ENCODE measurements at regions not wholly inside any gene's neighbourhood (a gene's known extent, or its start where the extent isn't known, plus 50 kb on each side); places are given as distances from the start of the nearest gene placed in this dataset.
"Not testable (repeated sequence)": the region's sequence is repeated elsewhere in the genome, so short reads cannot be mapped to it uniquely, and the experiment has no call there.

DNA sequence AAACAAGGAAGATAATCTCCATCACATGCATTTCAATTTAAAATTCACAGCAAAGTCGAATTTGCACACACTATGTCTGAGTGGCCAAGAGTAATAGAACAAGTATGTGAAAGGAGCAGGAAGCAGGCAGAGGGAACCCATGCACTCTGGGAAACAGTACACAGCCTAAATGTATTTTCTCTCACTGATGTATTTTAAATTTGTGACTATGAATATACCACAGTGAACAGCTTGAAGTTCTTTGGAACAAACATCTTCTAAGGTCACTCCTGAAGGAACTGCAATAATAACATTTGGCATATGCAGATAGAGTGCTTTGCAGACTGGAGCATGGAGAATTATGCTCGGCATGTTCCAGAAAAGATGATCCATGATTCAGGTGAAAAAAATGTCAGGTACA, 223.1 kb upstream of the PKN2 start:
- DNase-seq (ENCODE audit: low read depth) = no peak

DNA sequence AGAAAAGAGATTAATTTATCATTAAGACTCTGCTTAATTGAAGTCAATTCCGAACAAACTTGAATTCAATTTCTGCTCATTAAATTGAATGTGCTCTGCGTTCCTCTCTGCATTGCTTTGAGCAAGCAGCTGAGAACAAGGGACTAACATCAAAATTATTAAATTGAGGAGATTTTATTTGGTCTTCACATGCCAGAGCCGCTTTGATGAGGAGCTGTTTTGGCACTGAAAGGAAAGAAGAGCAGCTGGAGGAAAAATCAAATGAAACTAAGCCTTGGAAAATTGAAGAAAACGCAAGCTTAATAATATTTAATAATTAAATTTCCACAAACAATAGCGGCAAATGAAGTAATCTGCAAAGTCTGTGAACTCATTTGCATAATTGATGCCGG, 222.0 kb upstream of the PKN2 start:
- DNase-seq (ENCODE audit: low read depth) = no peak

DNA sequence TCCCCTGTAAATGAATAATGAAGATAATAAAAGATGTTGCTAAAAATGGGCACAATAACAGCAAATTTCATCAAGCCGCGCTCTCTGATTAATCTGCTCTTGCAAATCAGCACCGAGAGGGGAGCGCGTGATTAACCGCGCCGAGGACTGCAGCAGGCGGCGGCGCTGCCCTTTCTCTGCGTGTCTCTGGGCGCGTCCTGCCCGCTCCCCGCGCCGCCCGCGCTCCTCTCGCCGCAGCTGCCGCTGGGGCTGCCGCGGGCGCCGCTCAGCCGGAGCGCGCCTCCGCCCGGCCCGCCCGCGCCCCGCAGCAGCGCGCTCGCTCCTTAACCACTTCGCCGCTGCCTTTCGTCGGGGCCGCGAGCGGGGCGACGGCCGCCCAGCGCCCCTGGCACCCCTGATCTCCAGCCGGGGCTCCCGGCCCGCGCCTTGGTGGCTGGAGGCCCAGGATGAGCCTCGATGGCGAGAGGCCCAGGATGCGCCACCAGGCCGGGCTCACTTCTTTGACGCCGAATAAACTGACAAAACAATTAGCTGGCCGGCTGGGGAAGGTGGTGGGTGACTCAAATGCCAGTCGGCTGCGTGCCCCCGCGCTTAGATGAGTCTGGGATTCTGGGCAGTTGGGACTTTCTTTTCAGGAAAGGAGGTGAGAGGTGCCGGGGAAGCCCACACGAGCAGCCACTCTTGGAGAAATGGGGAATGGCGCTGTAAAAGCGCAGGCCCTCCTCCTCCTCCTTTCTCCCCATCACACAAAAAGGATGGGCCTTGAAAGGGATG, 221.4 kb upstream of the PKN2 start:
- peak; percentile 82 for DNase-seq (ENCODE audit: low read depth)

- DNase-seq (ENCODE audit: low read depth) = no peak
Measured at GRCh38 chr1:88463401-88463985, 220.6 kb upstream of the PKN2 start.

- DNase-seq (ENCODE audit: low read depth) = no peak
Measured at GRCh38 chr1:88466011-88466410, 218.1 kb upstream of the PKN2 start.

DNA sequence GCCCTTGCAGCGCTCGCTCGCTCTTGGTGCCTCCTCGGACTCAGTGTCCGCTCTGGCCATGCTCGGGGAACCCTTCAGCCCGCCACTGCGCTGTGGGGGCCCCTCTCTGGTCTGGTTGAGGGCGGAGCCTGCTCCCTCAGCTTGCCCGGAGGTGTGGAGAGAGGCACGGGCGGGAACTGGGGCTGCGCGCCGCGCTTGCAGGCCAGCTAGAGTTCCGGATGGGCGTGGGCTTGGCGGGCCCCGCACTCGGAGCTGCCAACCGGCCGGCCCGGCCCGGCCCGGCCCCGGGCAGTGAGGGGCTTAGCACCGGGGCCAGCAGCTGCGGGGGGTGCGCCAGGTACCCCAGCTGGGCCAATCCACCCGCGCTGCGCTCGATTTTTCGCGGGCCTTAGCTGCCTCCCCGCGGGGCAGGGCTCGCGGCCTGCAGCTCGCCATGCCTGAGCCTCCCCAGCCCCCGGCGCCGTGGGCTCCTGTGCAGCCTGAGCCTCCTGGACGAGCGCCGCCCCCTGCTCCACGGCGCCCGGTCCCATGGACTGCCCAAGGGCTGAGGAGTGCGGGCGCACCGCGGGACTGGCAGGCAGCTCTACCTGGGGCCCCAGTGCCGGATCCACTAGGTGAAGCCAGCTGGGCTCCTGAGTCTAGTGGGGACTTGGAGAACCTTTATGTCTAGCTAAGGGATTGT, 217.0 kb upstream of the PKN2 start:
- no peak for DNase-seq (ENCODE audit: low read depth)

DNA sequence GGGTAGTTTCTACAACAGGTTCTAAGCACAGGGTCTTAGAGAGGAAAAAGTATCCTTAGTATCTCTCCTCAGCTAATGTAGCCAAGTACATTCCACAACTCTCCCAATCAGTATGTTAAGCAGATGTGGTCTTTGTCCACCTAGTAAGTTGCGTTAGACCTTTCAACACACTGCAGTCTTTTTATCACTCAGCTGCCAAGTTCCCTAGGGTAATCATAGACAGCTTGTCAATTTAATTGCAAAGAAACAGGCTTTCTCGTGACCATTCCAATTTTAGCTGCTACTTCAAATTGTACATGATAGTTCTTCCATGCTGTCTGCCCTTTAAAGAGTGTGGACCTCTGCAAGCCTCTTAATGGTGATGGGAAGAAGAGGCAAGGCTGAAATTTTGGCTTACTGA, 211.8 kb upstream of the PKN2 start:
- DNase-seq (ENCODE audit: low read depth) = no peak

DNA sequence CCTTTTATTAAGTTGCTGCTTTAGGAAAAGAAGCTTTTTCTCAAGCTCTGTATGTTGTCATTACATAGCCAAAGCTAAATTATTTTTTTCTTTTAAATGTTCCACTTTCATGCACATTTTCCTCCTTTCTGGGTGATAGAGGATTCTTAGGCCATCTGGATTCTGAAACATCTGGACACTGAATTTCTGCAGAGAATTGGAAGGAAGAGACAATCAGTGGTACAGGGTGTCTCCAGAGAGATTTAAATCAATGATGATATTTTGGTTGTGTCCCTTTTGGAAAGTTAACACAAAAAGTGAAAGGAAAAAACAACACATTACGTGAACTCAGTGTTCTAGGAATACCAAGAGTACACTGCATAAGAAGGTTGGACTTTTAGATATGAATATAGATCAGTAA, 211.4 kb upstream of the PKN2 start:
- no peak for DNase-seq (ENCODE audit: low read depth)

DNA sequence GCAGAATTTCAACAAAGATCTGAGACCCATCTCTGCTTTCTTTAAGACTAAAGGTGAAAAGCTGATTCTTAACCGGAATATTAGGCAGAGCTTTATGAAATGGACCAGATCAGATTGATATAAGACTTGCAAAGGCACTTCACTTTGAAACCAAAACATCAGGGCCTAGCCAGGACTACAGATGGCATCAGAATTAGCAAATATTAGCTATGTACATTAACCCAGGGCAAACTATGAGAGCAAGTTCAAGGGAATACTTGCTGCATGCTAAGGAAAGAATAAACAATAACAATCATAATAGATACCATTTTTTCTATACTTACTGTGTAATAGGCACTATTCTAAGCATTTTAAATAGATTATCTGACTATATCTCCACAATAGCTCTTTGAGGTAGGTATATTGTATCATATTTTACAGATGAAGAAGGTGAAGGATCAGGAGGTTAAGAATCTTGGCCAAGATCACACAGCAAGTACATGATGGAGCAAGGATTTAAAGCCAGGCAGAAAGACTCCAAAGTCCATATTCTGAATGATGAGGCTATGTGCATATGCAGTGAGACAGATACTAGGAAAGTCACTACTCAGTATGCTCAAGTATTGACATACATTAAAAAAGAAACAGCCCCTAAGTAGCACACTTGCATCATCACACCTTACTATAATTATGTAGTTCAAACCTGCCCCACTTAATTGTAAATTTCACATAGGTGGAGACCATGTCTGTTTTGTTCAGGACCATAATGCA, 209.3 kb upstream of the PKN2 start:
- no peak for DNase-seq (ENCODE audit: low read depth)

GRCh38 chr1:88484881-88485280, 199.2 kb upstream of the PKN2 start:
- DNase-seq (ENCODE audit: low read depth) = no peak

DNA sequence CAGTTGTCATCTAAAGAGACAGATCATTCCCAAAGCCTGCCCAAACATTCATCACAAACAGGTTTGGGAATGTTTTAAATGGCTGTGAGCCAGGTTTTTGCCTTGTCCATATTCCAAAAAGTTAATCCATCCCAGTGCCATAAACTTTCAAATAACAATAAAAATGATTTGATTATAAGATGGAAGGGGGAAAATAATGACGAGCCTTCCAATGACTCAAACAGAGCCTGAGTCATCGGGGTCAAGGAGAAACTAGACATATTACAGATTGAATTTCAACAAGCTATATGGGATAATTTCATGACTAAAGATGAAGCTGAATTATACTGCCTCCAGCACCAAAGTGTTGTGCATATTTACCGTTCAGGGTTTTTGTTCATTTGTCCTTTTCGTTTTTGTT, 195.8 kb upstream of the PKN2 start:
- DNase-seq (ENCODE audit: low read depth) = peak; percentile 20

- DNase-seq (ENCODE audit: low read depth) = no peak
Measured at GRCh38 chr1:88490676-88491075, 193.4 kb upstream of the PKN2 start.

GRCh38 chr1:88499671-88500070, 184.4 kb upstream of the PKN2 start:
- DNase-seq (ENCODE audit: low read depth) = no peak

- no peak for DNase-seq (ENCODE audit: low read depth)
Measured at GRCh38 chr1:88502886-88503285, 181.2 kb upstream of the PKN2 start.

DNA sequence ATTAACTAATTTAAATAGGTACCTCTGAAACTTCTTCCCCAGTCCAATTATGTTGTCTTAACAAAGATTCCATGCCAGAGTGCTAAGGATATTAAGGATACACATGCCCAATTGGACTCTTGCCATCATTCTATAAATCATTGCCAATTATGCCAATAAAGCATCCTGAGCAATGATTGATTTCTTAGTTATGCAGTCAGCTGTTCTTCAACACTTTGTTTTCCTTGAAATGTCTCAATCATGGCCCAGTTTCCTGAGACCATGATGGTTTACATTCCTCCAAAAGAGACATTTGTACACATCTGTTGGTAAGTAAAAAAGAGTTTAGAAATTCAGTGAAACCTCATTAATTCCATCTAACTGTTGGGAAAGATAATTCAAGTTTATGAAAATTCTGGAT, 180.4 kb upstream of the PKN2 start:
- DNase-seq (ENCODE audit: low read depth) = no peak

DNA sequence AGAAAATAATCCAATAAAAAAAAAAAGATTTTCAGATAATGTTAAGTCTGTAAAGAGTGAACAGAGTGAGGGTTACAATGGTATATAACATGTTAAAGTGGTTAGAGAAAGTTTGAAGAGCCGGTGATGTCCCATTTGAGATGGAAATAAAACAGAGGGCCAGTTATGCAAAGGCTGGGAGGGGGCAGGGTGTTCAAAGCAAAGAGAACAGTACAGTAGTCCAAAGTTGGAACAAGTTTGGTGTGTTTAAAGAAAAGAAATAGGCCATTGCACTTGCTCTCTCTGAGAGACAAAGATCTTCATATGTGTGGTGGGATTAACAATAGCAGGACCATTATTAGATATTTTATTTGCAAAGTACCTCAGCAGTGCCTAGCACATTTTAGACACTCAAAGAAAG, 179.5 kb upstream of the PKN2 start:
- no peak for DNase-seq (ENCODE audit: low read depth)

DNA sequence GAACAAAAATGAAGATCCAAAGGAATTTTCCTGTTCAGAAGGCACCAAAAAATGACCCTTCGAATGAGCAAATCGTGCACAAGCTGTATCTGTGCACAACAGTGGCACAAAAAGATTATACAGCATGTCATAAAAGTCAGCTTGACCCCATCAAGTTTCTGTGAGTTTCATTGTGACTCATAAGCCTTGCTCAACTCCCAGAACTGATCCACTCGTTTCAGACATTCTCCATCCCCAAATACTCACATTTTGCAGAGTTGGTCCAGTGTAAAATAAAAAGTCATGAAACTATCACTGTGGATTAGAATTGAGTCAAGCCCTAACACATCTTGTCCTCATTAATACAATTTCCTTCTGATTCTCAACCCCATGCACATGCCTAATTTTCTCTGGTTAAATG, 174.7 kb upstream of the PKN2 start:
- DNase-seq (ENCODE audit: low read depth) = no peak

GRCh38 chr1:88514544-88515060, 169.5 kb upstream of the PKN2 start:
- no peak for DNase-seq (ENCODE audit: low read depth)

GRCh38 chr1:88517499-88517898, 166.6 kb upstream of the PKN2 start:
- DNase-seq (ENCODE audit: low read depth) = not testable (repeated sequence)

GRCh38 chr1:88519156-88519555, 164.9 kb upstream of the PKN2 start:
- DNase-seq (ENCODE audit: low read depth) = peak; percentile 11

GRCh38 chr1:88523854-88524528, 160.1 kb upstream of the PKN2 start:
- no peak for DNase-seq (ENCODE audit: low read depth)

DNA sequence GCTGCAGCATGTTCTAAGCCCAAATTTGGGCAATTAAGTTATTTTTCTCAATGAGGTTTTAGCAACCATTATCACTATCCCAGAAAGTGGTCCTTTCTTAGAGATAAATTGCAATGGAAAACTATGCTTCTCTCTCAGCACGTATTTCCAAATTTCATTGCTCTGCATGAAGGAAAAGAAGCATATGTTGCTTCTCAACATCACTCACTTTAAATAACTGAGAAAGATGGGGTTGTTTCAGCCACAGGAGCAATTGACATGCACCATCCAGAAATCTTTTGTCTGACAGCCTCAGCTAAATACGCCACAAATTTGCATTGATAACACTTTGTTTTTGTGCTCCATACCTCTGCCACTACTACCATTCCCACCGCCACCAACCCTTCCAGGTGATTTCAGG, 157.6 kb upstream of the PKN2 start:
- no peak for DNase-seq (ENCODE audit: low read depth)
